Hematopoietic multipotent progenitor cell treated with erythropoietin and hydrocortisone succinate and interleukin-3 and kit ligand, for 8 days (in vitro differentiated cells): ENCODE measurements at regions not wholly inside any gene's neighbourhood (a gene's known extent, or its start where the extent isn't known, plus 50 kb on each side); places are given as distances from the start of the nearest gene placed in this dataset.
"Not testable (repeated sequence)": the region's sequence is repeated elsewhere in the genome, so short reads cannot be mapped to it uniquely, and the experiment has no call there.

Source experiments
- DNase-seq: peaks from one replicate; pipeline ENCODE4 v3.0.0-alpha.2; 2015

DNA sequence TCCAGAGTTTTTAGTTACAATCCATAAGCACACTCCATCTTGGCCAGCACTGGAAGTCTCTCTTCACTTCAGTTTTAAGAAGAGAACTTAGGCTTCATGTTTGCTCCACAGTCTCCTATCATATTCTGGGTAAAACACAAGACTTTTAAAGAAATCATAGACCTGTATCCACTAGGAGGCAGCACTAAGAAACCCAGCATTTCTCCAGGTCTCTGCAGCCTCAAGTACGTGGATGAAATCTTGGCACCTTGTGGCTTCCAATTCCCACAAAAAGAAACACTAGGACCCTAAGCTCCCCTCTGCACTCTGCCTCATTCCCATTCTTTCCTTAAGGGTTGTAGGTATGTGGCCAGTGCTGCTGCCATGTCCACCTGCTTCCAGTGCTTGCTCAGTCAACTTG lies 367.3 kb upstream of the CASK start:
- no peak for DNase-seq

DNA sequence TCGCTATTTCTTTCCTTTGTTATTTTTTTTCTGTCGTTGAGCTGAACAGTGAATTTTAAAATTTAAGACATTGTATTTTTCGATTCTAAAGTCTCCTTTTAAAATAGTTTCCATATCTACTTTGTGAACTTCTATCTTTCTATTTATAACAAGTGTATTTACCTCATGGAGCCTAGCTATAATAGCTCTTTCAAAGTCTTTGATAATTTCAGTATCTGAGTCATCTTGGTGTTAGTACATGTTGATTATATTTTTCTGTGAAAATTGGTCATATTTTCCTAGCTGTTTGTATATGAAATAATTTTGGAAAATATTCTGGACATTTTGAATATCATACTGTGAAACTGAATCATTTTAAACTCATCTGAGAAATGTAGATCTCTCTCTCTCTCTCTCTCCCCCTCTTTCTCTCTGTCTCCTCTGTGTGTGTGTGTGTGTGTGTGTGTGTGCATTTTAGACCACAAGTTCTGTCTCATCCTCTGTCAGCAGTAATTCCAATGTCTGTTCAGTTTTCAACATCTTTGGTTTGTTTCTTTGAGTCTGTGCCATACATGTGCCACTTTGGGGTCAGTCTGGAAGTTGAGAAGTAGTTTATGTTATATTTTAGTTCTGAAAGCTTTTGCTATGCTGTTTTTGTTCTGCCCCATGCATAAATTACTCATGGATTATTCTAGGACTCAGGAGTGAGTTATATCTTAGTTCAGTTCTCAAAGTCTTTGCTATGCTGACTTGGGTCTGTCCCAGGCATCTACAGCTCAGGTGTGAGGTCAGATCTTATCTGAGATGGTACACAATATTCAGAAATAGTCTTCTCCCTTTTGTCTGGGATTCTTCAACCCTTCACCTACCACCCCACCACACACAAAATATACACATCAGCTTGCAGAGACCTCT lies 366.4 kb upstream of the CASK start:
- no peak for DNase-seq

DNA sequence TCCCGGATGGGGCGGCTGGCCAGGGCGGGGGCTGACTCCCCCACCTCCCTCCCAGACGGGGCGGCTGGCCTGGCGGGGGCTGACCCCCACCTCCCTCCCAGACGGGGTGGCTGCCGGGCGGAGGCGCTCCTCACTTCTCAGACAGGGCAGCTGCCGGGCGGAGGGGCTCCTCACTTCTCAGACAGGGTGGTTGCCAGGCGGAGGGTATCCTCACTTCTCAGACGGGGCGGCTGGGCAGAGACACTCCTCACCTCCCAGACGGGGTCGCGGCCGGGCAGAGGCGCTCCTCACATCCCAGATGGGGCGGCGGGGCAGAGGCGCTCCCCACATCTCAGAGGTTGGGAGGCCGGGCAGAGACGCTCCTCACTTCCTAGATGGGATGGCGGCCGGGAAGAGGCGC lies 362.3 kb upstream of the CASK start:
- not testable (repeated sequence) for DNase-seq

DNA sequence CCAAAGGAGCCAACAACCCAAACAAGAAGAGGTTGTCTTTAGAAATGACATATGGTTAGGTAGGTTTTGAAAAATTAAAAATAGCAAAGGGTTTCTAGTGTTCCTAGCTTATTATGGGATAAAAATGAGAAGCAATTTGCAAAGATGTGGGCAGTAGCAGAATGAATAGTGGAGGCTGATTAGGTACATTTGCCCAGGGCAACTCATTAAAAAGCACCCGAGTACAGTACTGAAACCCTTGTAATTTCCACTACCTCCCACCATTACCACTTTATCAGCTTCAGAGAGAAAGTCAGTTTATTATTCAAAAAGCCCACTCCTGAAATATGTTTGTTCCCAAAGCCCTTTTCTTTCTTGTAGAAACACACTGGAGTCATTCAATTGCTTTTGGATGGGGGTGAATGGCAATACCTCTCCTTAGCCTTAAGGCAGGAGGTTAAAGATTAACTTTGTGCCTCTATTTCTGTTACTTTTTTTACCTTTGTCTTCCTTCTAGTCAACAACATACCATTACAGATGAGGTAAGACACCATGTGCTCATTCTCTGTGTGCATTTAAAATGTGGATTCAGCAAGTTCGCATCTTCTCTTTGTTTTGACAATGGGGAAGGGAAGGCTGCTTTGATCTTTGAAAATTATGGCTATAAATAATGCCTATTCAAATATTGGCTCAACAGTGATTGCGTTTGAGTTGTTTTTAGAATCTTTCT lies 353.8 kb upstream of the CASK start:
- no peak for DNase-seq

DNA sequence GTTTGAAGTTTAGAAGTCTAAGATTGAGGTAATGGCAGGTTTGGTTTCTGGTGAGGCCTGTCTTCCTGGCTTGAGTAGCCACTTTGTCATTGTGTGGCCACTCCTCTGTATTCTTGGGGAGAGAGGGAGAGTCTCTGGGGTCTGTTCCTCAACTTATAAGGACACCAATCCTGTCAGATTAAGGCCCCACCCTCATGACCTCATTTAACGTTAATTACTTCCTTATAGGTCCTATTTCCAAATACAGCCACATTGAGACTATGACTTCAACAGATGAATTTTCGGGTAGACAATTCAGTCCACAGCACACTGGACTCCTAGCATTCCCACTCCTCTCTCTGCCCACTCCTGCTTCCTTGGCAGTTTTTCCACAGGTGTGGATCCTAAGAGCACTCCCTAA lies 350.8 kb upstream of the CASK start:
- no peak for DNase-seq

DNA sequence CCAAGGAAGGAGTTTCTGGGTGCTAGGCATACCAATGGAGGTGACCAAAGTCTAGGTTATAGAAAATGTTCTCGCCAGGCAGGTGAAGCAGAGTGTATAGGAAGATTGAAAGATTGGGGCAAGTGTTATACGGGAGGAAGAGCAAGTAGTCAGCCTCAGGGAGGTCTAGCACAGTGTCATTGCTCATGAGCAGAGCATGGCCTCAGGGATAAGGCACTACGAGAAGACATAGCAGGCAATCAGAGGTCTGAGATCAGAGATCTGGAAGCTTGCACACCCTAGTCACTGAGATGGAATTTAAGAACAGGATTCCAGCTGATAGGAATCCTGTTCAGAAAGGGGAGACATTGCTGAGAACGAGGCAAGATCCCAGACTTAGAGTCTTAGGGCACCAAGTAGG lies 350.0 kb upstream of the CASK start:
- DNase-seq, result no peak

DNA sequence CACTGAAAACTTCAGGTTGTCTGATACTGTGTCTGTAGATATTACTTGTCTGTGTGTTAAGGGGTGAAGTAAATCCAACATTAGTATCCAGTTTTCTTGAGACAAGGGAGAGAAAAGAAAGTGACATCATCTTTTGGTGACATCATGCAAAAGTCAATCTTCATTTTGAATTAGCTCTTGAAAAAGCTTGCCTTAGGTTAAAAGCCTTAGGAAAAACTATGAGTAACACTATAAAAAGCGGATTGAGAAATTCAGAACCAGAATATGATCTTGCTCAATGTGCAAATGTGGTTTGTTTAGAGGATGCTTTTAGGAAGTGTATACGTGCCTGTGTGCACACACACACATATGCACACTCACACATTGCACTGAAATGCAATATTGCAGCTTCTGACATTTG lies 345.8 kb upstream of the CASK start:
- DNase-seq, result no peak

DNA sequence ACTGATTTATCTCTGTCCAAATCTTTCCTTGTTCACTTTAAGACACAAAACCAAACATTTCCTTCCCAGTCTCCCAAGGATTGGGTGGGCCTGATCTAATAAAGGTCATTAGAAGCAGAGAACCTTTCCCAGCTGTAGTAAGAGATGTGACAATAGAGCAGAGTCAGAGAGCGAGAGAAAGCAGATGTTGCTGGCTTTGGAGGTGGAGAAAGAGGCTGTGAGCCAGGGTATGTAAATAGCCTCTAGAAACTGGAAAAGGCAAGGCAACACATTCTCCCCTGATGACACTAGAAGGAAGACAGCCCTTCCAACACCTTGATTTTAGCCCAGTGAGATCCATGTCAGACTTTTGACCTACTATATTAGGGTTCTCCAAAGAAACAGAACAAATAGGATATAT lies 337.5 kb upstream of the CASK start:
- DNase-seq, result no peak

DNA sequence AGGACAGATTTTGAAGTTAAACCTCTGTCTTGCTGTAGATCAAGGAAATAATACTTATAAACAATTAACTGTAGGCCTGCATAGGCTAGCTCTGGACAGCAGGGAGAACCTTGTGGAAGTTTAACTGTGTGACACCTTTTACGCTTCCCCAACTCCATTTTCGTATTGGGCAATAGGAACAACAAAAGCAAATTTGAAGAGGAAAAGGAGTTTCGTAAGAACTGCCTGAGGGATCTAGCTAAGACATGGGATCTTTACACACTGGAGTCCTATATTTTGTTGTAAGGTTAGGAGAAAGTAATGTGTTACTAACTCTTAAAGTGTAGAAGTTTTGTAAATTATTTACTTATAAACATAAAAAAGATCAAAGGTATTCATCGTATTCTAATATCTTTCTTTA lies 324.9 kb upstream of the CASK start:
- no peak for DNase-seq

DNA sequence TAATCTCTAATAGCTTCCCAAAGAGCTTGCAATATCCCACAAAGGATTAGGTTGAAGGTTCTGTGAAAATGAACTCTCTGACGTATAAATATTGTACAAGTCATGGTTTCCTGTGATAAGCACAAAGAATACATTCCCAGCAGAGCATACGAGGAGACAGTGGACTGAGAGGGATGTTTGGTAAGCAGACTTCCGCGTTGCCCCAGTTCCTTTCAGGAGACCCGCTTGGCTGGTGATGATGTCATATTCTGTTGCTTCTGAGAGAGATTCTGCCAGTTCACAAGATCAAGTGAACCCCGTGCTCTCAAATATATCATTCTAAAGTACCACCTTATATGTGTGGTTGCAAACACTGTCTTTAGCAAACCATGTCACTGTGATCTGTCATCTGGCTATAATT lies 323.9 kb upstream of the CASK start:
- no peak for DNase-seq

DNA sequence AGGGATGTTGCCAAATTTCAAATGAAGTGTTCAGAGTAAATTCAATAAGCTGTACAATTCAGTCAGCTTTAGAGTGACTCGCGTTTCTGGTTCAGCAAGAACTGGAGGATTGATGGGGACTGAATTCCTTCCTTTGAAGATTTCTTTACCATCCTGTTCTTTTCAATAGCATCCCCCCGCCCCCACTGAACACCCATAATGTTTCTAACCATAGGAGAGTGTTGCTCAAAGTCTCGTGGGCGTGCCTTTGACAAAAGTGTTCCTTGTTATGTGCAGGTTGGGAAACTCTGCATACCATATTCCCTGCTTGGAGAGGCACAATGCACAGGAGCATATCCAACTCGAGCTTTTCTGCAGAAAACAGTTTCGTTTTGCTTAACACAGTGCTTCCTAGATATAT lies 323.5 kb upstream of the CASK start:
- DNase-seq, result no peak

DNA sequence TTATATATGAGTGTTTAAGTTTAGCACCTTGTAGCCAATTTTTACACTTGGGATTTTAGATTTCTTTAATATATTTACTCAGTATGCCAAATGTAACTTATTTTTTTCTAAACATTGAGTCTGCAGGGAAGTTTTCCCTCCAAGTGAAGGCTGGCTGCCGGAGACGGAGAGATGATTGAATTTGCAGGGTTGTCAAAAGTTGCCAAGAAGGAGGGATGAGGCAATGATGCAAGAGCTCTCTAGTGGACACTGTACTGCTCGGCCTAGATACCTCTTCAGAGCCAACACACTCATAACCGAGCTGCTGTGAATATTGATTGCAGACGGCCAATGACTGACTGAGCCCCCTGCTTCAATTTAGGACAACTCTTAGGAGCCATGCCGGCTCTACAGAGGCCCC lies 318.6 kb upstream of the CASK start:
- DNase-seq, result no peak

DNA sequence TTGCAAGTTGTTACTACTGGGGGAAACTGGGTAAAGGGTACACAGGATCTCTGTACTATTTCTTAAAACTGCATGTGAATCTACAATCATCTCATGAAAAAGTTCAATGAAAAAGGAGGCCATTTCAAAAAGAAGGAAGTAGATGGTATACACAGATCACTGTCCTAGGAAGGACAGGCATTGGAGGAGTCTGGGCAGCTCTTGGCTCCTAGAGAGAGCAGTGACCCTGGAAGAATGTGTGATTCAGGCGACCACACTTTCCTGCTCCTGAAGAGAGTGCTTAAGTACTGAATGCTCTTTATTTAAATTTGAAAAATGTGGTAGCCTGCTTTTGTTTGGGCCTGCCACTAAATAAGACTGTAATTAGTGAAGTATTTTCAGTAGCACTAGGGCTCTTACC lies 318.1 kb upstream of the CASK start:
- DNase-seq, result no peak

DNA sequence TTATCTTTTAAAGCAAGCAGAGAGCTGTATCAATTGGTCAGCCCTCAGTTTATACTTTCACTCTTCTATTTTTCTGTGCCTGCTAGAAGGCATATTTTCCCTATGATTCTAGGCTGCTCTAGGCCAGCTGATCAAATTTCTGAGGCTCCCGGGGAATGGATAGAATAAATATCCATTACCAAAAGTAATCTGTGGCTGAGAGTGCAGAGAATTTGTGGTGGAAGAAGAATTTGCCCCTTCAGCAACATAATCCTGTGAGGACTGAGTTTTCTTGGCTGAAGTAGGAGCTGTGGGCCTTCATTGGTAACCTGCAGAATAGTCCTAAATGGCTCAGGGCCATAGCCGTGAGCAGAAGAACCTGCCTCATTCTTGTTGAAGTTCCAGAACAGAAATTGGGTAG lies 314.6 kb upstream of the CASK start:
- DNase-seq, result no peak

DNA sequence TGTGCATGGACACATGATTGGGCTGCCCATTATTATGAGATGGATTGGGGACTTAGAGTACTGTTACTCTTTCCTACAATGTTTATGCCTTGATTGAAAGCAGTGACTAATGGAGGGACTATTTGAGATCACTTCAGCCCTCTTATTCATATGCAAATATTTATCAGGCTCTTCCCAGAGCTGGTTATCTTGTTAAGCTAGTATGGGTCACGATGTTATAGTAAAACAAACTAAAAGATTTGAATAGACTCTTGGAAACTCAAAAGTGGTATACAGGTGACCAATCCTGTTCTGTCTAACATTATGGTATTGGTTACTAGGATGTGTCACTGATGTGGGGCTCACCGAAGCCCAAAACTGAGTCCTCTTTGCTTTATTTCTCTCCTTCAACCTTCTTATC lies 306.2 kb upstream of the CASK start:
- no peak for DNase-seq

DNA sequence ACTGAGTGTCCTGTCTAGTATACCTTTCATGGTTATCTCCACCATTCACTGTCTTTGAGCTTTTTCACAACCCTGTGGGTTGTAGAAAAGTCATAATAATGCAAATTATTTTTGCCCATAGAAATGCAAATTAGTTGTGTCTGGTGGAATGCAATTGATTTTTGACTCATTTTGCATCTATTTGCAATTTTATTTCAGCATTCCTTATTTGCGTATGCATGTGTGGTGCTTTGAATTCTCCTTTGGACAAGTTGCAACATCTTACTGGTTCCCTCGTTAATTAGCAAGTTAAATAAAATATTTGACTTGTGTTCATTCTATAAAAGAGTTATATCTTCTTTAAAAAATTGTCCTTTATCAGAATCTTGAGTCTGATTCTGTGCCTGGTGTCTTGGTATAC lies 297.3 kb upstream of the CASK start:
- no peak for DNase-seq

DNA sequence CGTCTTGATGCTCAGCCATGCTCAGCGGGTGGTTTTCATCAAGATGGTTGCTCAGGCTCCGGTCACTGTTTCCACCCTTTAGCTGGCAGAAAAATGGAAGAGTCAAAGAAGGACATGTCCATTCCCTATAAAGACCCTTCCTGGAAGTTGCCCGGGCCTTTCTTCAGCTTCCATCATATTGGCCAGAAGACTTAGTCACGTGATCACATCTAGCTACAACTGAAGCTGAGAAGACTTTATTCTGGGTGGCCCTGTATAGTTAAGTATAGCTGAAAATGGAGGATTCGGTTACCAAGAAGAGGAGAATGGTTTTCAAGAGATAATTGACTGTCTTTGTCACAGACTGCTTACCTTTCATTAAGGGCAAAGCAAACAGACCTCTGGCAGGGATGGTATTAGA lies 296.7 kb upstream of the CASK start:
- no peak for DNase-seq

DNA sequence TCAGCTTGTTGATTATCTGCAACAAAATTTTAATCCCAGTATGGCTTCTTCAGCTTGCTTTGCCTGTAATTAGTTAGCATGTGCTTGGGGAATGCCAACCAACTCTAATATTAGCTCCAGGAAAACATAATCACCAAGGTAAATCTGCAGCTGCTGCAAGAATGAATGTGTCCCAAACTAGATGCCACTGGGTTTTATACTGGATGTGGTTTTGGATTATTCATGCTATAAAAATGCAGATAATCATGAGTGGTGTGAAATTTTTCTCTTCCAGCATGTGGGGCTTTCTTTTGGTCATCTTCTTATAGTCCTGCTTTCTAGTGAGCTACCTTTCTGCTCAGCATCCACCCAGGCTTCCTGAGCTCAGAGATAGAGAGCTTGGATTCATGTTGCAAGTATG lies 295.9 kb upstream of the CASK start:
- DNase-seq, result no peak

DNA sequence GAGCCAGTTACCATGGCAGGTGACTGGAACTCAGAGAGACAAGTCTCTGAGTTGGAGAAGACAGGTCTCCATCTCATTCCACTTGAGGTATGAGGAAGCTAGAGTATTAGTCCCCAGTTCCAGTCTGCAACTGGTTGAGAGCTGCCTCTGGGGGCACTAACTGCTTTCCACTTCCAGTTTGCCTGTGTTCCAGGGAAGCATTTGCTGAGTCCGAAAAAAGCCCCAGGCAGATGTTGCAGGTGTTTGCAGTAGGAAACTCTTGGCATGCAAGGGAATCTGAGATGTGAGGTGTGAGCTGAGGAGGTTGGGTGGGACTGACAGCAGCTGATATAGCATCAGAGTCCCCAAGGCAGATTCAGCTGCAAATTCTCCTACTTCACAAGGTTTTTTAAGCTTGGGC lies 272.2 kb upstream of the CASK start:
- no peak for DNase-seq

DNA sequence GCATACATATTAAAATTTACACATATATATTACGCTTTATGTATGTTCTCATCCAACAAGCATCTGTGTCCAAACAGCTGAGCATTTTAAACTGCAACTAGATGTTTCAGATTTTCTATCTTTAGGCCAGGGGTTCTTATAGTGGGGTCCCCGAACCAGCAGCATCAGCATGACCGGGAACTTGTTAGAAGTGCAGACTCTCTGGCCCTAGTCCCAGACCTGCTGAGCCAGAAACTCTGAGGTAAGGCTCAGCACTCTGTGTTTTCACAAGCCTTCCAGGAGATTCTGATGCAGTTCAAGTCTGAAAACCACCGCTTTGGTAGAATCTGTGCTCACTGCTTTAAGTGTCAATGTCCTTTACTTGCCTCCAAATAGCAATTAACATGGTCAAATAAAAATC lies 266.2 kb upstream of the CASK start:
- no peak for DNase-seq

DNA sequence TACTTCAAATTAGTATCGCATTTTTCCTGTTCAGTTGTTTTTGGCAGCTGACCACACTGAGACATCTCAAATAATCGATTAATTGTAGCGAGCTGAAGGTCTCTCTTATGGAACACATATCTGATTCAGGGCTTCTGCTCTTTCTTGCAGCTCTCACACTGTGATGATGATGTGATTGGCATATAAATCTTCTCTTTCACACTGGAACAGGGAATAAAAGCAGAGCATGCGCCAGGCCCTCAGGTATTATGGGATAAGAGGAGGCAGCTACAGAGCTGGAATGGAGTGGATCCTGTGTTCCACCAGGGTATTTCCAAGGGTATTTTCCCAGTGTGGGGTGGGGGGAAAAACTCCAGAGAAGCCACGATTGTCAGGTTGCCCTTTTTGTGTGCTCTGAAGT lies 265.4 kb upstream of the CASK start:
- DNase-seq, result no peak

DNA sequence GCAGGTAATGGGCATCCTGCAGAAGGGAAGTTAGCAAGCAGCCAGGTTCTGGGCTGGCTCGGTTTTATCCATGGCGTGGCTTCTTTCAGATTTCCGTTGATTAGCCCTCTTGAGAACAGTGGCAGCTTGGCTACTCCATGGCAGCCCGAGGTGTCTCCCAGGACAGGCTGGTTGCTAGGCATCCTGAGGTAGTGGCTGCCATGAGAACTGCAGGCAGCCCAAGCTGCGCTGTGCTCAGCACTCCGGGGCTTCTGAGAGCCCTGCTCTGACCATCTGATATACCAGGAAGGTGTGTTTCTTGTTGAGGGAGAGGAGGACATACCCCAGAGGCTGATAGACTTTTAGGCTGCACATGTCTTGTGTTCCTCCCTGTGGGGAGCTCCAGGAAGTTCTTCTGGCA lies 253.4 kb upstream of the CASK start:
- no peak for DNase-seq

DNA sequence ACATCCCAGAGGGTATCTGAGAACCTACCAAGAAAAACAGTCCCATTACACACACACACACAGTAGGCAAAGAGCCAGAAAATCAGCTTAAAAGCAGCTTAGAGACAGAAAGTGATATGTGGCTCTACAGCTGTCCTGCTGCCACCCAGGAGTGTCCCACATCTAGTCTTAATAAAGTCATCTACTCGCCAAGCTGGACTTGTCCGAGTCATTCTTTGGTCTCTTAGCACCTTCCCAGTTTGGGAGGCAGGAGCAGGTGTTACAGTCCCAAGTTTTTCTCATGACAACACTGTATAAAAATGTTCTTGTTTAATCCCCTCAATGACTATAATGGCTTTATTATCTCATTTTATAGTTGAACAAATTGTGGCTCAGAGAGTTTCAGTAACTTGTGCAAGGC lies 252.5 kb upstream of the CASK start:
- DNase-seq, result no peak

DNA sequence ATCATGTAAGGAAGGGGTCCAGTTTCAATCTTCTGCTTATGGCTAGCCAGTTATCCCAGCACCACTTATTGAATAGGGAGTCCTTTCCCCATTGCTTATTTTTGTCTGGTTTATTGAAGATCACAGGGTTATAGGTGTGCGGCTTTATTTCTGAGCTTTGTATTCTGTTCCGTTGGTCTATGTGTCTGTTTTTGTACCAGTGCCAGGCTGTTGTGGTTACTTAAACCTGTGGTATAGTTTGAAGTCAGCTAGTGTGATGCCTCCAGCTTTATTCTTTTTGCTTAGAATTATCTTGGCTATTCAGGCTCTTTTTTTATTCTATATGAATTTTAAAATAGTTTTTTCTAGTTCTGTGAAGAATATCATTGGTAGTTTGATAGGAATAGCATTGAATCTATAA lies 234.6 kb upstream of the CASK start:
- DNase-seq, result not testable (repeated sequence)

DNA sequence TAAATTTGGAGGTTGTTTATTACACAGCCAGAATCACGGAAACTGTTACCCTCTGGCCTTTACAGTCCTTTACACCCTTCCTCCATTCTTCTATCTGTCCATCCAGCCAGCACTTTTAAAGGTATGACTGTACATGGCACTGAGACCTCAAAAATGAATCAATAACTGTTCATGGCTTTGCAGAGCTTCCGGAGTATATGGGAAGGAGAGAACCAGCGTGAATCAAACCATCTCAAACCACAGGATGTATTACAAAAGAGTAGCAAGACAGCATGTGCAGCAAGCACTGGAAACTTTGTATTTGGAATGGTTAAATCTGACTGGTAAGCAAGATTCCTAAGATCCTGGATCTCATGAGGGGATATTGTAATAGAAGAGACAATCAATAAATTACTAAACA lies 228.5 kb upstream of the CASK start:
- DNase-seq, result no peak
